NCI-H2171 (cell line): ENCODE measurements at regions not wholly inside any gene's neighbourhood (a gene's known extent, or its start where the extent isn't known, plus 50 kb on each side); places are given as distances from the start of the nearest gene placed in this dataset.

Experiments used
- DNase-seq: peaks from one replicate; lab custom pipeline; 2025; lab: John Stamatoyannopoulos, UW

GRCh38 chr9:89792189-89793123, 187.6 kb downstream of the GADD45G start:
- DNase-seq = no peak

GRCh38 chr9:89793124-89793495, 188.3 kb downstream of the GADD45G start:
- DNase-seq = no peak

DNA sequence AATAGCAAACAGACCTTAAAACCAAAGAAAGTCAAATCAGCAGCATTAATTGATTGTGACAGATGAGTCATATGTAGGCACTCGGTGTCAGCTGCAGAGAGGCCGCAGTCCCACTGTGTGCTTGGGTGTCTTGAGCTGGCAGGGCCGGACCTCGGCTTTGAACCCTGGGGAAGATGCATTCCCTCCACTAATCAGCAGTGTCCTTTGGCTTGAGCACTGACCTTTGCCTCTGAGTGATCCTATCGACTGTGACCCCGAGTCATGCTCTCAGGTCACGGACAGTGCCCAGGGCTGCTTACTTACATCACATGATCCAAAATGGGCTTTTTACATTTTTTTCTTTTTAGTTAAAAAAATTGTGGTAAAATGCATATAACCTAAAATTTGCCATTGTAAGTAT, 188.7 kb downstream of the GADD45G start:
- DNase-seq = no peak

DNA sequence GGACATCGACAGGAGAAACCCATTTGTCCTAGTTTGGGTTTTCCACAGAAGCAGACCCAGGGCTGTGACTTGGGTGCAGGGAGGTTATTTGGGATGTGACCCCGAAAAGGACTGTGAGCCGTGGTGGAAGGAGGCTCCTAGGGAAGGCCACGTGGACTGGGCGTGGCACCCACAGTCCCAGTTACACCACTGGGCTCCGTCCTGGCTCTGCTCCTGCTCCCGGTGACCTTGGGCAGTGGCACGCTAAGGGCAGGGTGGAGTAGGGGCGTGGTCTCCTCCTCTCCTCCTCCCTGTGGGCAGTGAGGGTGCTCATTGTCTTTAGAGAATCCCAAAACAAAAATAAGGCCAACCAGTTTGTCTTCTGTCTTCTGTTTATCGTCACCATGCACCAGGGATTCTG, 190.1 kb downstream of the GADD45G start:
- no peak for DNase-seq

DNA sequence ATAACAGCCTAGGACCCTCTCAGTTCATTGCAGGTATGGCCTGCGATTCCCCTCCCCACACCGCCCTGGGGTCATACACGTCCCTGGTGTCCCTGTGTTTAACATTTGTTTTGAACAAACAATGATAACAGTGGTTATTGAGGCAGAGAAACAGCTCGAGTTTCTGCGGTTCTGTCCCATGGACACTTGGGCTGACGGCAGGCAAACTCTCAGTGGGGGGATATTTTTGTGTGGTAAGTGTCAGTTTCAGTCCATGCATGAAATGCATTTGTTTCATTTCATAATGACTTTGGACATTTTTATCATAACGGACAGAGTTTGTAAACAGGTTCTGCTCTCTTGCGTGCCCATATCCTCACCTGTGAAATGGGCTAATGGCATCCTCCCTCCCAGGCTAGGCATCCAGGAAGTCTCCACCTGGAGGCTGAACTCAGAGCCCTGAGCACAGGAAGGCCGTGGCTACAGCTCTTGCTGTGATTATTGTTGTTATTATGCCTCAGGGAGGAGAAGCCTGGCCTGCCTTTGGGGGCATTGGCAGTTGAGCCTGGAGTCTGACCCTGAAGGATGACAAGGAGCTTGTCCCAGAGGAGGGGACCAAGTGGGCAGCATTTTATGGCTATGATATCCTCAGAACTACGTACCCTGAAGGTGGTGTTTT, 190.9 kb downstream of the GADD45G start:
- no peak for DNase-seq

- DNase-seq = no peak
These were observed 191.8 kb downstream of the GADD45G start for GRCh38 chr9:89796606-89797005.

GRCh38 chr9:89797255-89797654, 192.4 kb downstream of the GADD45G start:
- no peak for DNase-seq

- peak; percentile 64 for DNase-seq
These were observed 193.2 kb downstream of the GADD45G start for GRCh38 chr9:89797937-89798455.

DNA sequence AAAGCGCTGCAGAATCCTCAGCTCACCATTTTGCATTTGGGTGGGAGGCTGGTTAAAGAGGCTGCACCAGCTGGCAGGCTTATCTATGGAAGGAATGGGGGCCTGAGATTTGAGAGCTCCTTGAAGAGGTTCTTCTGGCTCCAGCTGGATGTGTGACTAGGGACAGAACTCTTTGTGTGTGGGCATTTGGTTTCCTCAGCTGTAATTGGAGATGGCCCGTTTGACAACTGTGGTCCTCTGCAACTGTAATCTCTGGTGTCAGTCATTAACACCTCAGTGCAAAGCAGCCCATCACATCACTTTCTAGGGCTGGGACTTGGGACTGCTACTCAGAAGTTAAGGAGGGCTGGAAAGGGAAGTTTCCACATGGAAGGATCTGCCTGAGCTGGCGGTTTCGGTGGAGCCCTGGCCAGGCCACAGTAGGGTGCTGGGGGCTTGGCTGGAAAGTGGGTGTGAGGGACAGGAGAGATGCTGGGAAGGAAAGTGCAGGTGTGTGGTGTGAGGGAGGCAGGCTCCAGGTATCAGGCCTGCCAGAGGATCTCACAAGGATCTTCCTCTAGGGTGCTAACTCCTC, 193.8 kb downstream of the GADD45G start:
- no peak for DNase-seq

- DNase-seq = no peak
These were observed 194.4 kb downstream of the GADD45G start for GRCh38 chr9:89799221-89799620.

DNA sequence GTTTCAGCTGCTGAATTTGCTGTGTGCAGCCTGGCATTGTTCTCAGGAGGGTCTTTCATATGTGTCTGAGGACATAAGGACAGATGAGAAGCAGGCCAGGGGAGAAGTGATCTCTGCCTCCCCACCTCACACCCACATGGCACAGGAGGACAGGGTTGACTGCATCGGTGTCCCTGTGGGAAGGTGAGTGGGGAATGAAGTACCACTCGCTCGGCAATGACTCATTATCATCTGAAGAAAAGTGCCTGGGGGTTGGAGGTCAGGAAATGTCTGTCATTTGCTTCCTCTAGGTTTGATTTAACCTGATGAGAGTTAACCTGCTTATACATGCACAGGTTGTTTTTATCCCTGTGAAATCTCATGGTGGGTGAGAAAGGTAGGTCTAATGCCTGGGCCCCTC, 195.0 kb downstream of the GADD45G start:
- DNase-seq = no peak

DNA sequence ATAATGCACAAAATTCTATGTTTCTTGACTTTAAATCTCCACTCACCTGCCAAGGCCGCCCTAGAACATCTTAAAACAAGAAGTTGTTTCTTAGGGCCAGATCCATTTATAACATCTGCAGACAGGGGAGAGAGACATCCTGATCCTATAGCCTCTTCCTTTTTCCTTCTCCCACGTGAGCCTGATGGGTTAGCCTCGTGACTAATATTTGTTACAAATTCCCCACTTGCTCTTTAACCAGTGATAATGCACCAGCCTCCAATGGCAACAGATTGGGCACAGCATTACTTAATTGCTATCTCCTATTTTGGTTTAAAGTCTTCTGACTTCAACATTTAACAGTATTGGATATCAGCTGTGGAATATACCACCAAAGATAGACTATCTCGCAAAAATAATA, 196.5 kb downstream of the GADD45G start:
- DNase-seq = no peak

DNA sequence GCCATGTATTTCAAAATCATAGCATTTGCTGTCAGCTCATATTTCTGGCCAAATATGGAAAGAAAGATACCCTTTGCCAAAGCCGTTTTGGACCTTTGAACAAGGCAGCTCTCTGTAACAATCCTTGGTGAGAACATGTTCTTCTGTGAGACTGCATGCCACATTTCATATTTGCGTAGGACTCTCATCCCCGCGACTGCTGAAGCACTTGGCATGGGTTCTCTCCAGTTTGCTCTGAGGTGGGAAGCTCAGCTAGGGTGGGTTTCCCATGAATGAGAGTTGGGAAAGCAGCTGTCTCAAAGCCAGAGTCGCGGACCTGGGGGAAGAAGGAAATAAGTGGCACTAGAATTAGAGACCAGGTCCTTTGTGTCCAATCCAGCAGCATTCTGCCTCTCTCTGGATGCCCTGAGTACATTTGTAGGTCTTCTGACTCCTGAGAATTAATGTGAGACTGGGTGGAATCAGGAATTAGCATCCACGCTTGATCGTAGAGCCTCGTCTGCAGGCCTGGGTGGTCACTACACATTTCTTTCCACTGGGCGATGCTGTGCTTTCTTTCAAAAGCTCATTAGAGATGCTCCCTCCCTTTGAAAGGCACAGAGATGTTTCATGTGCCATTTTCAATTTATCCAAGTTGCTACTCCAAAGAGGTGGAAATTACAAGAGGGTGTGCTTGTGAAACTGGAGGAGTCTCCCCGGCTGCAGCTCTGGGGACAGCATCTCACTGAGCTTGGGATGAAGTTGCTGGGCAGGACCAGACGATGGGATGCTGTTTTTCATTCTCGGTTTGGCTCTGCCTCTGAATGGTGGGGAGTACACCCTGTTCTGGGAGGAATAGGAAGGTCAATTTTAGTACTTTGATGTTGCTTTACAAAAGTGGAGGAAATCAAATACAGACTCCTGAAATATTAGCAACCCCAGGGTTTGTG, 197.2 kb downstream of the GADD45G start:
- no peak for DNase-seq

DNA sequence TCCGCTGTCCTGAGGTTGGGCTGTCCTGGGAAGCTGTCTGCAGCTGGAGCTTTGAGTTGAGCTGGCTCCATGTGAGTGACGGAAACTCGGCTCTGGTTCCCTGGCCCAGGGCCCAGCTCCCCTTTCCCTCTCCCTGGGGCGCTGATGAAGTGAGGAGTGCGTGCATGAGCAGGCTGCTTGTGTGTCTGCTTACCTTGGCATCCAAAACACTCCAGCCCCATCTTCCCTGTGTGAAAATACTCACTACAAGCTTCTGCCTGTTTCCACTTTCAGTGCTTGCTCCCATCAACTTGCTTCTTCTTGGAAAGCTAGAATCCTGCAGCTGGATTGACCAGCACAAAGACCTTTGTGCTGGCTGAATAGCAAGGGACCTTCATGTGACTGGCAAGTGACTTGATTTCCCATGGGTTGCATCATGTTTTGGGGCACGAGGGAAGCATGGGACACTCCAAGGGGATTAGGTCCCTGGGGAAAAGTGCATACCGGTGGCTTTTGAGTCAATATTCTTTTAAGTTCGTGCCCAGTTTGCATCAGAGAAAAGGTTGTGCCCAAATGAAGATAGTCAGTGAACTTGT, 198.1 kb downstream of the GADD45G start:
- peak; percentile 23 for DNase-seq

DNA sequence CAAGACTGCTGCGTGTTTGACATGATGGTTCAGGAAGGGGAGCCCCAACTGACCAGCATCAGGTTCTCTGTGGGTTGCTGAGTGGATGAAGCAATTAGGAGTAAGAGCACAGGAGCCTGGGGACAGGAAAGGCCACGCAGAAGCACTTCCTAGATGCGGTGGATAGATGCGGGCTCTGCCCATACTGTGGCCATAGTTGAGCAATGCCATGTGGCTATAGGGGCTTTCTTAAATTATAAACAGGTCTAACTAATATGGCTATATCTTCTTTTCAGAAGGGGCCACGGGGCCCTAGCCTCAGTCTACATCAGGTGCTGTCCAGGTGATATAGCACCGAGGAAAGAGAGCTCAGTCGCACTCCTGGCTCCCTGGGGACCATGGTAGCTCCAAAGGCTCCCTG, 198.6 kb downstream of the GADD45G start:
- no peak for DNase-seq

- peak; percentile 23 for DNase-seq
These were observed 200.1 kb downstream of the GADD45G start for GRCh38 chr9:89804766-89805531.

GRCh38 chr9:89805571-89806292, 200.9 kb downstream of the GADD45G start:
- DNase-seq = no peak

- DNase-seq = no peak
These were observed 201.7 kb downstream of the GADD45G start for GRCh38 chr9:89806371-89807100.

DNA sequence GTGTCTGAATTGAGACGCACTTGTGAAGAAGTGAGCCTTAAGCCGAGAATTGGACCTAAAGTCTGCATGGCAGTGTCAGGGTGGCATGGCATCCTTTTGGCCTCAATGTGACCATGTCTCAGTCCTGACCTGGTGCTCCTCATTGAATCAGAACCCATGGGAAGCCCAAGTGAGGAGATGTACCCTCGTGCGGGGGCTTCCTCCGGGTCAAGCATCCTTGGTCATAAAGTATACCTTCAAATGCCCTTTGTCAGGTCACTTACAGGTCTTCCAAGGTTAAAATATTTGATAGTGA, 202.2 kb downstream of the GADD45G start:
- DNase-seq = no peak
